Bronchial epithelial cell (primary cell): ENCODE measurements at regions not wholly inside any gene's neighbourhood (a gene's known extent, or its start where the extent isn't known, plus 50 kb on each side); places are given as distances from the start of the nearest gene placed in this dataset.

Experiments used
- DNase-seq: peaks from one replicate; pipeline ENCODE4 v3.0.0-alpha.2; 2010; ENCODE audit warnings: low read depth
- FAIRE-seq: peaks from 2 replicates; lab custom pipeline; 2011; peaks lifted over from hg19 to GRCh38; lab: Jason Lieb, UNC
- H3K27me3 ChIP-seq: 2 replicates; pipeline ENCODE4 v1.5.1; 2011; ENCODE audit warnings: low read length; ENCODE audit not compliant: control insufficient read depth, insufficient read depth
- H3K36me3 ChIP-seq: 2 replicates; pipeline ENCODE4 v1.5.1; 2011; ENCODE audit warnings: low read length; ENCODE audit not compliant: control insufficient read depth, insufficient read depth
- H3K4me3 ChIP-seq: 2 replicates; pipeline ENCODE4 v1.5.1; 2011; ENCODE audit warnings: mild to moderate bottlenecking, low read depth, low read length, control low read depth
- TF ChIP-seq, protein P1 (sequence below): IDR thresholded peaks from 2 replicates; pipeline ENCODE4 v1.5.1; 2011; ENCODE audit warnings: mild to moderate bottlenecking, moderate library complexity, low read length, control low read depth, inconsistent platforms; ENCODE audit not compliant: insufficient read depth, severe bottlenecking

- no peak for FAIRE-seq
These were observed 70.6 kb downstream of the ZIC5 start for GRCh38 chr13:99900960-99901359.

DNA sequence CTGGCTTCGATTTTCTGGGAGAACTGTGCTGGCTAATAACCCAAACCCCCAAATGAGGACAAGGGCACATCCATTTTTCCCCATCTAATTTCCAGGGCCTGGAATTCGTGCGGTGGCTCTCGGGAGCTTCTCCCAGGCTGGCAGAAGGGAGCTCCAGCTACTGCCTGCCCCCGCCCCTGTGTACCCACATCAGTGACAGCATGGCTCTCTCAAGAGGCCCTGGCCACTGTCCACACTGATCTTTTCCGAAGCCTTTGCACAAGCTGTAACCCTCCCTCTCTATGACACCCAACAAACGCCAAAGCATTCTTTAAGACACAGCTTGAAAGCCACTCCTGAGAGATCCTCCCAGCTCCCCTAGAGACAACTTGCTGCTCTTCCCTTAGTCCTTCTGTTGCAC lies 73.1 kb downstream of the ZIC5 start:
- Histone ChIP-seq H3K4me3 (no peak overlapping the region), H3K36me3 (no peaks in the 10 kb centered on the region), H3K27me3 (peaks cover 24% of the 10 kb centered on the region)
- DNase-seq (no peak), FAIRE-seq (no peak)
- TF ChIP-seq, protein P1, sequence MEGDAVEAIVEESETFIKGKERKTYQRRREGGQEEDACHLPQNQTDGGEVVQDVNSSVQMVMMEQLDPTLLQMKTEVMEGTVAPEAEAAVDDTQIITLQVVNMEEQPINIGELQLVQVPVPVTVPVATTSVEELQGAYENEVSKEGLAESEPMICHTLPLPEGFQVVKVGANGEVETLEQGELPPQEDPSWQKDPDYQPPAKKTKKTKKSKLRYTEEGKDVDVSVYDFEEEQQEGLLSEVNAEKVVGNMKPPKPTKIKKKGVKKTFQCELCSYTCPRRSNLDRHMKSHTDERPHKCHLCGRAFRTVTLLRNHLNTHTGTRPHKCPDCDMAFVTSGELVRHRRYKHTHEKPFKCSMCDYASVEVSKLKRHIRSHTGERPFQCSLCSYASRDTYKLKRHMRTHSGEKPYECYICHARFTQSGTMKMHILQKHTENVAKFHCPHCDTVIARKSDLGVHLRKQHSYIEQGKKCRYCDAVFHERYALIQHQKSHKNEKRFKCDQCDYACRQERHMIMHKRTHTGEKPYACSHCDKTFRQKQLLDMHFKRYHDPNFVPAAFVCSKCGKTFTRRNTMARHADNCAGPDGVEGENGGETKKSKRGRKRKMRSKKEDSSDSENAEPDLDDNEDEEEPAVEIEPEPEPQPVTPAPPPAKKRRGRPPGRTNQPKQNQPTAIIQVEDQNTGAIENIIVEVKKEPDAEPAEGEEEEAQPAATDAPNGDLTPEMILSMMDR, result no peak

More at GRCh38 chr13:99900960-99901359, 70.6 kb downstream of the ZIC5 start:
- H3K36me3 ChIP-seq, result no peaks in the 10 kb centered on the region
- TF ChIP-seq, protein P1, result no peak
- DNase-seq, result no peak
- H3K4me3 ChIP-seq, result no peak overlapping the region
- peaks cover 14% of the 10 kb centered on the region for H3K27me3 ChIP-seq

GRCh38 chr13:99897076-99897440 lies 74.5 kb downstream of the ZIC5 start:
- H3K27me3 ChIP-seq, result peaks cover 22% of the 10 kb centered on the region

GRCh38 chr13:99896369-99897075 lies 75.0 kb downstream of the ZIC5 start:
- TF ChIP-seq, protein P1, result no peak
- H3K36me3 ChIP-seq, result no peaks in the 10 kb centered on the region
- no peak overlapping the region for H3K4me3 ChIP-seq
- peaks cover 22% of the 10 kb centered on the region for H3K27me3 ChIP-seq
- FAIRE-seq, result no peak
- no peak for DNase-seq

More at GRCh38 chr13:99897076-99897440, 74.5 kb downstream of the ZIC5 start:
- no peaks in the 10 kb centered on the region for H3K36me3 ChIP-seq
- H3K4me3 ChIP-seq, result no peak overlapping the region
- DNase-seq (no peak), FAIRE-seq (no peak)
- TF ChIP-seq, protein P1, result no peak

GRCh38 chr13:99895444-99896368 lies 75.9 kb downstream of the ZIC5 start:
- Histone ChIP-seq H3K36me3 (no peaks in the 10 kb centered on the region), H3K27me3 (peaks cover 22% of the 10 kb centered on the region), H3K4me3 (no peak overlapping the region)
- DNase-seq, result no peak
- TF ChIP-seq, protein P1, result no peak
- no peak for FAIRE-seq
